ENCODE measurements at regions not wholly inside any gene's neighbourhood (a gene's known extent, or its start where the extent isn't known, plus 50 kb on each side); places are given as distances from the start of the nearest gene placed in this dataset.

- TF ChIP-seq GATA2 (IDR thresholded peaks at IDR 0.05; ENCODE audit: low read depth, low read length) = no peak
- TF ChIP-seq GATA3 (IDR thresholded peaks at IDR 0.05; ENCODE audit: low read depth, low read length) = no peak
These were observed 178.2 kb downstream of the FAT4 start for GRCh38 chr4:125492957-125493356.

Measured in SH-SY5Y (cell line).